ENCODE measurements at regions not wholly inside any gene's neighbourhood (a gene's known extent, or its start where the extent isn't known, plus 50 kb on each side); places are given as distances from the start of the nearest gene placed in this dataset.

DNA sequence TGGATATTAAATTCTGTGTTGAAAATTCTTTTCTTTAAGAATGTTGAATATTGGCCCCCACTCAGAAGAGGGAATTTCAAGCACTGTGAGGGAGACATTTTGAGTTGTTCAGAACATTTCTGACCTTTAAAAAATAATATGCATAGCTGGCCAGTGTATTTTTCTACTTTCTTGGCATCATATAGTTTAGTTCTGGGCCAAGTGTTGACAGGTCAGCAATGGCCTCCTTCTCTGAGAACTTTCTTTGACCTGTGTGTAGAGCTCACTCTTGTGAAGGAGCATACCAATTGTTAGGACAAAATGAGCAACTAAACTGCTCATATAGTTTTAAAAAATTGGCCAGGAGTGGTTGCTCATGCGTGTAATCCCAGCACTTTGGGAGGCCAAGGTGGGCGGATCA, 376.0 kb downstream of the LRRC70 start (continued):
- TF ChIP-seq SIN3A (conservative IDR thresholded peaks at IDR 0.05 in 1 of 2, IDR thresholded peaks at IDR 0.05 in 1 of 2; ENCODE audit: low read depth in 1 of 2, low read length in 2 of 2) = no peak
- no peak for TF ChIP-seq SIX5 (IDR thresholded peaks at IDR 0.05; ENCODE audit: low read depth, low read length)

Measured in H1 (cell line).